ENCODE measurements at regions not wholly inside any gene's neighbourhood (a gene's known extent, or its start where the extent isn't known, plus 50 kb on each side); places are given as distances from the start of the nearest gene placed in this dataset.
A peak's percentile ranks its signal among the peaks of the same experiment; 100 is the strongest.

GRCh38 chr5:5546408-5546807 lies 123.9 kb downstream of the ICE1 start:
- no peaks in the 10 kb centered on the region for H3K27me3 ChIP-seq
- no peak for DNase-seq
- intact Hi-C loops (cut with DNase I; ENCODE audit: low total_unique reads) = no loop called here
- no peaks in the 10 kb centered on the region for H3K4me1 ChIP-seq
- 83 to 94% methylated on average over 3 of the region's 3 CpGs for WGBS, 2 donors
- no peaks in the 10 kb centered on the region for H3K9me3 ChIP-seq
- H3K4me3 ChIP-seq = no peak overlapping the region
- TF ChIP-seq POLR2A (IDR thresholded peaks at IDR 0.05) = no peak
- TF ChIP-seq, protein P1, sequence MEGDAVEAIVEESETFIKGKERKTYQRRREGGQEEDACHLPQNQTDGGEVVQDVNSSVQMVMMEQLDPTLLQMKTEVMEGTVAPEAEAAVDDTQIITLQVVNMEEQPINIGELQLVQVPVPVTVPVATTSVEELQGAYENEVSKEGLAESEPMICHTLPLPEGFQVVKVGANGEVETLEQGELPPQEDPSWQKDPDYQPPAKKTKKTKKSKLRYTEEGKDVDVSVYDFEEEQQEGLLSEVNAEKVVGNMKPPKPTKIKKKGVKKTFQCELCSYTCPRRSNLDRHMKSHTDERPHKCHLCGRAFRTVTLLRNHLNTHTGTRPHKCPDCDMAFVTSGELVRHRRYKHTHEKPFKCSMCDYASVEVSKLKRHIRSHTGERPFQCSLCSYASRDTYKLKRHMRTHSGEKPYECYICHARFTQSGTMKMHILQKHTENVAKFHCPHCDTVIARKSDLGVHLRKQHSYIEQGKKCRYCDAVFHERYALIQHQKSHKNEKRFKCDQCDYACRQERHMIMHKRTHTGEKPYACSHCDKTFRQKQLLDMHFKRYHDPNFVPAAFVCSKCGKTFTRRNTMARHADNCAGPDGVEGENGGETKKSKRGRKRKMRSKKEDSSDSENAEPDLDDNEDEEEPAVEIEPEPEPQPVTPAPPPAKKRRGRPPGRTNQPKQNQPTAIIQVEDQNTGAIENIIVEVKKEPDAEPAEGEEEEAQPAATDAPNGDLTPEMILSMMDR (IDR thresholded peaks at IDR 0.05) = no peak
- H3K27ac ChIP-seq = no peak overlapping the region
- no peaks in the 10 kb centered on the region for H3K36me3 ChIP-seq (ENCODE audit: low read depth, missing control alignments)

DNA sequence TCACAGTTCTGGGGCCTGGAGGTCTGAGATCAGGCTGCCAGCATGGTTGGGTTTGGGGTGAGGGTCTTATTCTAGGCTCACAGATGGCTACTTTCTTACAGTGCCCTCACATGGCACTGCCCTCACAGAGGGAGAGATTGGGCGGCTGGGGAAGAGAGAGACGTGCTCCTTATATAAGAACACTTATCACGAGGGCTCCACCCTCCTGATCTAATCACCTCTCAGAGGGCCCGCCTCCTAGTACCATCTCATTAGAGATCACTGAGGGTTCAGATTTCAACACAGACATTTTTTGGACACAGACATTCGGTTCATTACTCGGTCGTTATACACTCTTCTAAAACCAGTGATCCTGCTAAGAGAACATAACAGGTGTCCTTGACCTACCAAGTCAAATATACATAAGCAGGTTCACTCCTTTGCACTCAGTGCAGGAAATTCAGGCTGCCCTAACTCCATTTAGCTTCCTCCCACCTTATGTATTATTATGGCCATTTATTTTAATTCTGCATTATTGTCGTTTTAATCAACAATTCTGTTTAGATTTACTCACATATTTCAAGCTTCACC lies 121.7 kb downstream of the ICE1 start:
- no peak overlapping the region for H3K27ac ChIP-seq
- WGBS, 2 donors = 76 to 86% methylated on average over 8 of the region's 8 CpGs
- intact Hi-C loops (cut with DNase I; ENCODE audit: low total_unique reads) = no loop called here
- H3K4me1 ChIP-seq = no peaks in the 10 kb centered on the region
- H3K4me3 ChIP-seq = no peak overlapping the region
- H3K36me3 ChIP-seq (ENCODE audit: low read depth, missing control alignments) = no peaks in the 10 kb centered on the region
- DNase-seq = no peak
- no peak for TF ChIP-seq POLR2A (IDR thresholded peaks at IDR 0.05)
- TF ChIP-seq, protein P1 (IDR thresholded peaks at IDR 0.05) = no peak
- H3K9me3 ChIP-seq = no peaks in the 10 kb centered on the region
- H3K27me3 ChIP-seq = no peaks in the 10 kb centered on the region

DNA sequence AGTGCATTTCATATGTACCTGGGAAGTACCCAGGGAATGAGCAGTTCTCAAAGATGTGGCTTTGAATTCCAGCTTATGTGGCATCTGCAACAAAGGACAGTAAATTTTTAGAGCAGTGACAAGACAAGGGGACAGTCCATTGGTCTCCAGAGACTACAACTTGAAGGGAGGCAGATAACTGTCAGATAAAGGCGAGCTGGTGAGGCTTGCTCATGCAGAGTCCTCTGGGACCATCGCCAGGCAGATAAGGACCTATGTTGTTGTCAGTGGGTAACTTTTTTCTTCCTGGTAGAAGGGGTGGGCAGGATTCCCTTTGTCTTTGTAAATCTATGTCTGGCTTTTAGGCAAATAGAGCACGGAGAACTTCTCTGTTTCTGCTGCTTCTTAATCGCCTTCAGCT lies 120.2 kb downstream of the ICE1 start:
- Histone ChIP-seq H3K4me1 (no peaks in the 10 kb centered on the region), H3K27ac (no peak overlapping the region), H3K9me3 (no peaks in the 10 kb centered on the region), H3K36me3 (ENCODE audit: low read depth, missing control alignments) (no peaks in the 10 kb centered on the region), H3K4me3 (no peak overlapping the region), H3K27me3 (no peaks in the 10 kb centered on the region)
- 48 to 72% methylated on average over 4 of the region's 4 CpGs for WGBS, 2 donors
- peak; percentile 72 for DNase-seq
- TF ChIP-seq POLR2A (IDR thresholded peaks at IDR 0.05) = no peak
- TF ChIP-seq, protein P1 (IDR thresholded peaks at IDR 0.05) = no peak
- intact Hi-C loops (cut with DNase I; ENCODE audit: low total_unique reads) = no loop called here

DNA sequence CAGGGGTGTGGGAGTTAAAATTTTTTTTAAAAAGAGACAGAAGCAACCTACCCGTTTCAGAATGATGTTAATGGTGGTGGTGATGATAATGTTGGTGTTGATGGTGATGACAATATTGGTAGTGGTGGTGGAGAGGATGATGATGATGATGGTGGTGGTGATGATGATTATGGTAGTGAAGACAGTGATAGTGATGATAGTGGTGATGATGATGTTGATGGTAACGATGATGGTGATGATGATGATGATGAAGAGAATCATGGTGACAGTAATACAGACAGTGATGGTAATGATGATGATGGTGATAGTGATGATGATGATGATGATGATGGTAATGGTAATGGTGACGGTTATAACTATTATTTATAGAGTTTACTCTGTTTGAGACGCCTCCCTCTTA lies 117.6 kb downstream of the ICE1 start:
- Histone ChIP-seq H3K36me3 (ENCODE audit: low read depth, missing control alignments) (no peaks in the 10 kb centered on the region), H3K9me3 (no peaks in the 10 kb centered on the region), H3K27me3 (no peaks in the 10 kb centered on the region), H3K4me1 (no peaks in the 10 kb centered on the region), H3K4me3 (no peak overlapping the region), H3K27ac (no peak overlapping the region)
- WGBS, 2 donors = 67 to 78% methylated on average over 4 of the region's 4 CpGs
- DNase-seq = no peak
- no peak for TF ChIP-seq POLR2A (IDR thresholded peaks at IDR 0.05)
- TF ChIP-seq, protein P1 (IDR thresholded peaks at IDR 0.05) = no peak
- intact Hi-C loops (cut with DNase I; ENCODE audit: low total_unique reads) = no loop called here
